Mammary epithelial cell (primary cell): ENCODE measurements at regions not wholly inside any gene's neighbourhood (a gene's known extent, or its start where the extent isn't known, plus 50 kb on each side); places are given as distances from the start of the nearest gene placed in this dataset.
"Not testable (repeated sequence)": the region's sequence is repeated elsewhere in the genome, so short reads cannot be mapped to it uniquely, and the experiment has no call there.

Source experiments
- EZH2 ChIP-seq: IDR thresholded peaks from 2 replicates; pipeline ENCODE4 v1.6.1; 2012; ENCODE audit warnings: low read length, inconsistent platforms, borderline replicate concordance
- TF ChIP-seq, protein P1 (sequence below), 2 donors: IDR thresholded peaks in 1 of 2; conservative IDR thresholded peaks in 1 of 2; 2 replicates each; pipeline ENCODE4 v1.5.1; 2011 to 2012; ENCODE audit warnings: inconsistent platforms in 2 of 2, low read length in 2 of 2, mild to moderate bottlenecking in 2 of 2, control low read depth in 1 of 2, low read depth in 1 of 2; ENCODE audit not compliant: insufficient read depth in 1 of 2; ENCODE audit errors: extremely low read depth in 1 of 2

DNA sequence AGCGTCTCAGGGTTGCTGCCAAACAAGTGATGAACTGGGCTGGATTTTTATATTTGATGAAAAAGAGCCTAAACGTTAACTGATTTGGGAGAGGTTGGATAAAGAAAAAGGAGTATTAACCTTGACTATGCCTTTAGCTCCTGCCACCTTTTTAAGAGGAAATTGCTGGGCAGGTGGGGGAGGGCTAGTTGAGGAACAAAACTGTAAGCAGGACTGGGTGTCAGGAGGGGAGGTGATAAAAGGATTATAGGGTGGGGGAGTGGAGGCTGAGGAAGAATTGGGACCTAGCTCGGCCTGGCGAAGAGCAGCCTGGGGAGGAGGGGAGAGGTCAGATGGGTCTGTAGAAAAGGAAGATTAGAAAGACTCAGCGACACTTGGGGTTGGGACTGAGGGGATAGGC, 223.9 kb upstream of the ZNF608 start:
- TF ChIP-seq, protein P1, sequence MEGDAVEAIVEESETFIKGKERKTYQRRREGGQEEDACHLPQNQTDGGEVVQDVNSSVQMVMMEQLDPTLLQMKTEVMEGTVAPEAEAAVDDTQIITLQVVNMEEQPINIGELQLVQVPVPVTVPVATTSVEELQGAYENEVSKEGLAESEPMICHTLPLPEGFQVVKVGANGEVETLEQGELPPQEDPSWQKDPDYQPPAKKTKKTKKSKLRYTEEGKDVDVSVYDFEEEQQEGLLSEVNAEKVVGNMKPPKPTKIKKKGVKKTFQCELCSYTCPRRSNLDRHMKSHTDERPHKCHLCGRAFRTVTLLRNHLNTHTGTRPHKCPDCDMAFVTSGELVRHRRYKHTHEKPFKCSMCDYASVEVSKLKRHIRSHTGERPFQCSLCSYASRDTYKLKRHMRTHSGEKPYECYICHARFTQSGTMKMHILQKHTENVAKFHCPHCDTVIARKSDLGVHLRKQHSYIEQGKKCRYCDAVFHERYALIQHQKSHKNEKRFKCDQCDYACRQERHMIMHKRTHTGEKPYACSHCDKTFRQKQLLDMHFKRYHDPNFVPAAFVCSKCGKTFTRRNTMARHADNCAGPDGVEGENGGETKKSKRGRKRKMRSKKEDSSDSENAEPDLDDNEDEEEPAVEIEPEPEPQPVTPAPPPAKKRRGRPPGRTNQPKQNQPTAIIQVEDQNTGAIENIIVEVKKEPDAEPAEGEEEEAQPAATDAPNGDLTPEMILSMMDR (conservative IDR thresholded peaks at IDR 0.05 in 1 of 2, IDR thresholded peaks at IDR 0.05 in 1 of 2; ENCODE audit: extremely low read depth in 1 of 2, insufficient read depth in 1 of 2, low read depth in 1 of 2, low read length in 2 of 2) = not testable (repeated sequence)
- TF ChIP-seq EZH2 = not testable (repeated sequence)
